CD4-positive, alpha-beta T cell treated with Interleukin-6 for 4 hours (primary cell): ENCODE measurements at regions not wholly inside any gene's neighbourhood (a gene's known extent, or its start where the extent isn't known, plus 50 kb on each side); places are given as distances from the start of the nearest gene placed in this dataset.
"Not testable (repeated sequence)": the region's sequence is repeated elsewhere in the genome, so short reads cannot be mapped to it uniquely, and the experiment has no call there.

Experiments
- DNase-seq: peaks from one replicate; pipeline ENCODE4 v3.0.0-alpha.2; 2020; ENCODE audit warnings: mixed read lengths

GRCh38 chr19:33866696-33867095 is 70.0 kb downstream of the KCTD15 start:
- no peak for DNase-seq

- no peak for DNase-seq
These were observed 71.5 kb downstream of the KCTD15 start for GRCh38 chr19:33868076-33868735.

DNA sequence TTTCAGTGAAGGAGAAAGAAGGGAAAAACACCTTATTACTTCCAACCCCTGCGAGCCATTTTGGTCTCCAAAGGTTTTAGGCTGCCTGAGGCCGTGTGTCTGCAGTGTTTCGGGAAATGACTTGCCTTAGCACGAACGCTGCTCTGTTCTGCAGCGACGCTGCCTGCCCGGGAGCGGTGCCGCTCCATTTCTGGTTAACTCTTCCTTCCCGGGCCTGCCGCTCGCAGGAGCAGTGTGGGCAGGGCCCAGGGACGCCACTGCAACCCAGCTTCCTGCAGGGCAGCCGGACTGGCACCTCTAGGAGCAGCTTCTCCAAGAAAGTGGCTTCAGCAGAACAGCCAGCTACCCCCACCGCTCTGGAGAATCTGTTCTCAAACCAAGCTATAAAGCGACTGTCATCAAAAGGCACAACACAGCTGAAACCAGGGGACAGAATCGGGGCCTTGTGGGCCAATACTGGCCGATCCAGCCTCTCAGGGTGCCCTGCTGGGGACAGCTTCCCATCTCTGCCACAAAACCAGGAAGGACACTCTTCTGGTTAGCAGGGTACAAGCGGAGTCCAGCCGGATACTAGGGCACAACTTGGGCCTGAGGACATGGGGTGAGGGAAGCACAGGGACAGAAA is 72.2 kb downstream of the KCTD15 start:
- DNase-seq = no peak

DNA sequence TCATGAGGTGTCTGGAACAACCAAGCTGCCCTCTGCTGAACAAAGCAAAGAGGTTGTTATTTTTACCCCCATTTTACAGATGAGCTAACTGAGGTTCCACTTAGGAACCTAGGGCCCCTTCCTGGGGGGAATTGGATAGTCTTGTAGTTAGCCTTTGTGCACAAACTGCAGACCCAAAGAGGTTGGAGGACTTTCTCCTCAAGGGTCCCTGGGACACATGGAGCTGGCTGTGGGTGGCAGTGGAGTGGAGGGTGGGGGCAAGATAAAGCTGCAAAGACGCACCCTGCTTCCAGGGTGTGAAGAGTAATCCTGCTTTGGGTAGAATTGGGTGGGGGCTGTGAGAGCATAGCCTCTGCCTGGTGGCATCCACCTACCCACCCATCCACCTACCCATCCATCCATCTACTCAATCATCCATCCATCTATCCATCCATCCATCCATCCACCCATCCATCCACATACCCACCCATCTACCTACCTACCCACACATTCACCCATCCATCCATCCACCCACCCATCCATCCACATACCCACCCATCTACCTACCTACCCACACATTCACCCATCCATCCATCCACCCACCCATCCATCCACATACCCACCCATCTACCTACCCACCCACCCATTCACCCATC is 73.7 kb downstream of the KCTD15 start:
- not testable (repeated sequence) for DNase-seq

- no peak for DNase-seq
These were observed 74.9 kb downstream of the KCTD15 start for GRCh38 chr19:33871605-33872004.

- no peak for DNase-seq
These were observed 76.0 kb downstream of the KCTD15 start for GRCh38 chr19:33872445-33873320.

DNA sequence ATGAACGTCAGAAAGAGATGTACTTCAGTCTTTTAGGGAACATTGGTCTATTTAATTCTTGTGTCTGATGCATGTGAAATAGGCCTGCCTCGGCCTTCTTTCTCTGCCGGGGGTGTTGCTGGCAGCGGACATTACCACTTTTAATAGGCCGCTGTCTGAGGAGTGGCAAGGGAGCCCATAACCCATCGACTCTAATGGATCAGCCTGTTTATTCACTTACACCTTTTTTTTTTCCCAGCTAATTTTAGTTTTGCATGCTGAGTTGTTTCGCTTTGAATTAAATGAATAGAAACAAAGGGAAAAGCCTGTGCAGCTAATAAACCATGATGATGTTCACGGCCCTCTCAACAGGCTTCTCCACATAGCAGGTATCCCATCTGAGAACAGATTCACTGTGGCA is 78.4 kb downstream of the KCTD15 start:
- DNase-seq = no peak

- DNase-seq = no peak
These were observed 79.5 kb downstream of the KCTD15 start for GRCh38 chr19:33876192-33876591.

DNA sequence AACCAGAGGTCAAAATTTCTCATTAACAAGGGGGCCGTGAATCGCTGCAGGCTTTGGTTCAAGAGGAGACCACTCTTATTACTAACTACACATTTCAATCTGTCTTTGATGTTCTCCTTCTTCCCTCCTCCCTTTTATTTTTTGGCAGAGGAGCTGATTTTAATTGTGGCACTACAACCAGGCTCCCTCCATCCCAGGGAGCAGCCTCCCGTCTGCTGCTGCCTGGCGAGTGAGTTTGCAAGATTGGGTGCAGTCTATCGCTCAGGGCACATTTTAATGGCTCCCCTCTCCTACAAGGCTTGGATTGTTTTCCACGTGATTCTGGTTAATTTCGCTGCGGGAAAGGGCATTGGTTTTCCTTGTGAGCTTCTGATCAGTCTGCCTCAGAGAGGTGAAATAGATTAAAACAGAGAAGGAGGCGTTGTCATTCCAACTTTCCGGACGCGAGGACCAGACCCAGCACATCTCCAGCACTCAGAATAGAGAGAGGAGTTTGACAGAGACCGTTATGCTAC is 81.4 kb downstream of the KCTD15 start:
- DNase-seq = no peak

DNA sequence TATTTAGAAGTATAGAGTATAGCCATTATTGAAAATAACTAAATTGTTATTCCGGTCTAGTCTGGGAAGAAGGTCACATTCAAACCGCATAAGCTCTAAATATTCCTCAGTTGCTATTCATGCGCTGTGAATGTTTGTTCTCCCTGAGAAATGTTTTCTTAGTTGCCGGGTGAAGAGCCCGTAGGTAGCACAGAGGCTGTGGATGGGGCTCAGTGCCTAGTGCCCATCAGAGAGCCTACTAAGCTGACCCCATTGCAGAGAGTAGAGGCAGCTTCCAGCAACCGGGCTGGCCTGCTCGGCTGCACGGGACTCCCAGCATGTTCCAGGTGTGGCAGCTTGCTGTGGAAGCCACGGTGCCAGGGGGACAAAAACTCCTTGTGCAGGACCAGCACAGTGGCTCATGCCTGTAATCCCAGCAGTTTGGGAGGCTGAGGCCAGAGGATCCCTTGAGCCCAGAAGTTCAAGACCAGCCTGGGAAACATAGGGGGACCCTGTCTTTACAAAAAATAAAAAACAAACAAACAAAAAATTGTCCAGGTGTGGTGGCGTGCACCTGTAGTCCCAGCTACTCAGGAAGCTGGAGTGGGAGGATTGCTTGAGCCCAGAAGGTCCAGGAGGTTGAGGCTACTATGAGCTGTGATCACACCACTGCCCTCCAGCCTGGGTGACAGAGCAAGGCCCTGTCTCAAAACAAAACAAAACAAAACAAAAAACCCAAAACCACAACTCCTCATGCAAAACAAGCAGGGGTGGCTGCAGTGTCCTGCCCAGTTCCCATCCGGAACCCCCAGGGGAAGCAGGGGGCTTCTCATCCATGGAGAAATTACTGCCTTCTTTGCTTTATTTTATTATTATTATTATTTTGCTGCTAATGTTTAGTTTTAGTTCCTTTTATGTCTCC is 82.5 kb downstream of the KCTD15 start:
- no peak for DNase-seq

DNA sequence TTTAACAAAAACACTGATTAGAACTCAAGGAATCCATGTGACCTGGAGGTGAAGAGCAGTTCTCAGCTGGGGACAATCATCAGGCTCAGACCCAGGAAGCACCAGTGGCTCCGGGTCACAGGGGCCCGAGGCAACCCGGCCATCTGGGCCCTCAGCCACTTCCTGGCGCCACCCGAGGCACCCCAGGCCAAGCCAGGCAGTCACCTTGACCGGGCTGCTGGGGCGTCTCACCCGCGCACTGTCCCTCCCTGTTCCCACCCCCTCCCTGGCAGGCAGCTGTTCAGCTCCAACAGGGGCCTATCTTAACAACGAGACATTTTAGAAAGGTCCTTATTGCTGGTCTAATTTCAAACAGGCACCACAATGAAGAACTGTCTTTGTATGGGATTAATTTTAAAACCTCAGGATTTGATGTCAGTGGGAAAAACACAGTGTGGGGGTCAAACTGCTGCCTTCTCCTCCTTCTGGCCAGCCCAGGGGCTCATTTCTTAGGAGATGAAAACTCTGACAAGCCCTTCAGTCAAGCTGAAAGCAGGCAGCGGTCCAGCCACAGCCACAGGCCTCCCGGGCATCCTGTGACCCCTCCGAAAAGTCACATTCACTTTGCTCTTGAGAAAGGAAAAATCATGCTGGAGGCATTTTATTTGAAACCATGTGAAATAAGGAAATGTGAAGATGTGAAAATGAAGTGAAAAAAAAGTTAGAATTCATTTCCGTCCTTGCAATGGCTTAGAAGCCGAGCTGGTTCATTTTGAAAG is 83.3 kb downstream of the KCTD15 start:
- DNase-seq = no peak

DNA sequence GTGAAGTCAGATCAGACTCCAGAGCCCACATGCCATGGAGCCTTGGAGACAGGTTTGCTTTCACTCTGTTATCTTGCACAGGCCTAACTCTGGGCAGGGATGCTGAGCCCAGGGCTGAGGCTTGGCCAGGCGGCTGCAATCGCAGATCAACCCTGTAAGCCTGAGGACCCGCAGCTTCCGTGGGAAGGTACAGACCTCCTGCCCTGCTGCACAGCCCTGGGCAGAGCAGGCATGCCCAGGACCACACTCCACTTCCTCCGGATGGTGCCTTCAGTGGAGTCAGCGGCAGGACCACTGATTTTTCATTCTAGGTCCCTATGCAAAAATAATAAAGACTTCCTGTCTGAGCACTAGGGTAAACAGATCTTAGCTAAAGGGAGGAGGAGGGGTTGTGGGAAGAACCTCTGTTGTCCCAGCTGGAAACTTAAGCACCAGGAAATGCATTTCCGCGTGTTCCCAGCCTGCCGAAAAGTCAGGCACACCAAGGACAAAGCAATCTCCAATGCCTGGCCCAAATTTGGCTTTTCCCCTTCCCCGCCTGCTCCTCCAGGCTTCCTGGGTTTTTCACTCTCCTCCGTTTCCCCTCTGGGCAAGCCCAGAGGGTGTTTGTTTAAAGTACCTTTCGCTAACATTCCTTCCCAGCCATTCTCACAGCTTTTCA is 87.3 kb downstream of the KCTD15 start:
- DNase-seq = no peak

- DNase-seq = no peak
These were observed 88.6 kb downstream of the KCTD15 start for GRCh38 chr19:33885236-33885635.

DNA sequence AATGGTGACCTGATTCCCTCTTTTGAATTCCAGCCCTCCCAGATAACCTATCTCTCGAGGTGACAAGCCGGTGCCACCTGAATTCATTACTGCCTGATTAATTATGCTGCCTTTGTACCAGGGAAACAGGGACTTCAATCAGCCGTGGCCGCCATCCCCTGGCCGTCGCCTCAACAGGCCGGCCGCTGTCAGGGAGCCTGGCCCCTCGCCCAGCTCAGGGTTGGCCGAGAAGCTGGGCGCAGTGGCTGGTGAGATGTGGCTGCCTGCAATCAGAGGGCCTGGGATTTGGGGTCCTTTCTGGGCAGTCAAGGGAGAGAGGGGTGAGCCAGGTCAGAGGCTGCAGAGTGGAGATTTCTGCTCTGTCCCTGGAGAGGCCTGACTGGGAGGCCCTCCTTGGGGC is 91.2 kb downstream of the KCTD15 start:
- DNase-seq = no peak

DNA sequence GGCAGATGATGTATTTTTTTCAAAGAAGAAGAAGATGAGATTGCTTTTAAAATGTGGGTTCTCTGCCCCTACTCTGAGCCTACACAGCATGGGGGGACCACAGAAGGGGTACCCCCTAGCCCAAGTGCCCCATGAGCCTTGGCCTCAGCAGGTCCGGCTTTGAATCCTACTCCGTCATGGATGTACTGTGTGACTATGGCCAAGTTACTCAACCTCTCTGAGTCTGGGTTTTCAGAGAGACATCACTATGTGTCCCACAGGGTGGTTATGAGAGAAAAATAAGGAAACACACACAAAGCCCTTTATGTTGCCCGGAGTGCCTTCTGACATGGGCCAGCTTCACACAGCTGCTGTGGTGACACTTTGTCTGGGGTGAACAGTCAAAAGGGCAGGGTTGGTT is 92.0 kb downstream of the KCTD15 start:
- no peak for DNase-seq

DNA sequence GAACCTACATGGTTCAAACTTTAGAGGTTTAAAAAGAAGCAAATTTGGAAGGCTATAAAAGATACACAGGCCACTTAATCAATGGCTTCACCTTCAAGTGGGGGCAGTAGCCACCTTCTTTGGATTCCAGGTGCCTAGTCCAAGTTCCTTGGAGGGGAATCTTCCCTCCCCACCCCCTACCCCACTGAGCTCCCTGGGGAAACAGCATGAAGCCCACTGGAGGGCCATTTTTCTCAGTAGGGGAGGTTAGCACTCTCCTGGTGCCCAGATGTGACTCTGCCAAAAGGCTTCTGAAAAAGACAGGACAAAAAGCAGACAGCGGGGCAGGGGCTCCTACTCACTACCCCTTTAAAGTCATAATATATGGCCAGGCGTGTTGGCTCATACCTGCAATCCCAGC is 93.9 kb downstream of the KCTD15 start:
- no peak for DNase-seq

GRCh38 chr19:33891773-33892172 is 95.1 kb downstream of the KCTD15 start:
- no peak for DNase-seq

GRCh38 chr19:33894787-33895186 is 98.1 kb downstream of the KCTD15 start:
- DNase-seq = no peak

DNA sequence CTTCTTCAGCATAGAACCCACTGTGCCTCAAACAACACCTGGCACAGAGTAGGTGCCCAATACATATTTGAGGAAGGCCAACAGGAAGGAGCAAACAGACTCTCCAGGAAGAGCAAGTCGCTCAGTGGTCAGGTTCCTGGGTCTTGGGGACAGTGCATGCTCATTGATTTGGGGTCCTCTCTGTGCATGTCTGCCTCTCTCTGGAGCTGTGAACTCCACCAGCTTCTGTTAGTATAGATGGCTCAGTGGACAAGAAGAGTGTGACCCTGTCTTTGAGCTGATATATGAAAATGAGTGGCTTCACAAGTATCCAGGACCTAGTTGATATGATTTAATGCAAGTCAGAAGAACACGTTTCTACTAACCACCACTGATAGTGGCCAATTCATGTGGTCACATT is 98.7 kb downstream of the KCTD15 start:
- no peak for DNase-seq

DNA sequence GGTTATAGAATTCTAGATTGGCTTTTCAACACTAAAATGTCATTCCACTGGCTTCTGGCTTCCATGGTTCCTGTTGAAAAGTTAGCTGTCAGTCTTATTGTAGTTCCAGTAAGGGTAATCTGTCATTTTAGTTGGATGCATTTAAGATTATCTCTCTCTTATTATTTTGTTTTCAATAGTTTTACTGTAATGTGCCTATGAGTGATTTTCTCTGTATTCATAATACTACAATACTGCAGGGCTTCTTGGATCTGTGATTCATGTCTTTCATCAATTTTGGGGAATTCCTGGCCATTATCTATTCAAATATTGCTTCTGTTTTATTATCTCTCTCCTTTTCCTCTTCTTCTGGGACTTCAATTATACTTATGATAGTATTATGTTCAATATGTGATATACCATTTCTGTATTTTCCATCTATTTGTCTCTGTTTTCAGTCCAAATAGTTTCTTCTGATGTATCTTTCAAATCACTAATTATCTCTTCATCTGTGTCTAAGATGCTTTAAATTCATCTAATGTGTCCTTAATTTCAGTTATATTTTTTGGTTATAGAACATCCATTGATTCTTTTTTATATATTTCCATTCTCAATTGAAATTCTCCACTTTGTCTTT is 101.5 kb downstream of the KCTD15 start:
- DNase-seq = no peak
